ENCODE measurements at regions not wholly inside any gene's neighbourhood (a gene's known extent, or its start where the extent isn't known, plus 50 kb on each side); places are given as distances from the start of the nearest gene placed in this dataset.

- H3K27me3 ChIP-seq (ENCODE audit: insufficient read depth, low read length): no peaks in the 10 kb centered on the region
- H2BK12ac ChIP-seq (ENCODE audit: insufficient read length, low read depth, low read length): no peak overlapping the region
- no peak overlapping the region for H3T11ph ChIP-seq (ENCODE audit: low read length)
- H3K14ac ChIP-seq (ENCODE audit: insufficient read depth, low read length): no peak overlapping the region
- peak overlapping the region; percentile 1 to 93 (median 33); a peak in 4 of 7 replicates for H3K27ac Mint-ChIP-seq
- H4K20me1 ChIP-seq (ENCODE audit: control insufficient read depth, insufficient read depth, insufficient read length): no peaks in the 10 kb centered on the region
- TF ChIP-seq, protein P1, sequence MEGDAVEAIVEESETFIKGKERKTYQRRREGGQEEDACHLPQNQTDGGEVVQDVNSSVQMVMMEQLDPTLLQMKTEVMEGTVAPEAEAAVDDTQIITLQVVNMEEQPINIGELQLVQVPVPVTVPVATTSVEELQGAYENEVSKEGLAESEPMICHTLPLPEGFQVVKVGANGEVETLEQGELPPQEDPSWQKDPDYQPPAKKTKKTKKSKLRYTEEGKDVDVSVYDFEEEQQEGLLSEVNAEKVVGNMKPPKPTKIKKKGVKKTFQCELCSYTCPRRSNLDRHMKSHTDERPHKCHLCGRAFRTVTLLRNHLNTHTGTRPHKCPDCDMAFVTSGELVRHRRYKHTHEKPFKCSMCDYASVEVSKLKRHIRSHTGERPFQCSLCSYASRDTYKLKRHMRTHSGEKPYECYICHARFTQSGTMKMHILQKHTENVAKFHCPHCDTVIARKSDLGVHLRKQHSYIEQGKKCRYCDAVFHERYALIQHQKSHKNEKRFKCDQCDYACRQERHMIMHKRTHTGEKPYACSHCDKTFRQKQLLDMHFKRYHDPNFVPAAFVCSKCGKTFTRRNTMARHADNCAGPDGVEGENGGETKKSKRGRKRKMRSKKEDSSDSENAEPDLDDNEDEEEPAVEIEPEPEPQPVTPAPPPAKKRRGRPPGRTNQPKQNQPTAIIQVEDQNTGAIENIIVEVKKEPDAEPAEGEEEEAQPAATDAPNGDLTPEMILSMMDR (conservative IDR thresholded peaks at IDR 0.05): no peak
- H2BK120ac ChIP-seq (ENCODE audit: low read depth, low read length, poor library complexity, severe bottlenecking): no peak overlapping the region
- no peak overlapping the region for H3K9ac ChIP-seq (ENCODE audit: extremely low read depth, insufficient read length, low read length)
- no peak overlapping the region for H2AK5ac ChIP-seq (ENCODE audit: insufficient read length, low read length)
- H4K5ac ChIP-seq (ENCODE audit: insufficient read length, low read depth, low read length): no peak overlapping the region
- H3K4ac ChIP-seq (ENCODE audit: low read depth, low read length): no peak overlapping the region
- no peaks in the 10 kb centered on the region for H3K23me2 ChIP-seq (ENCODE audit: insufficient read length, low read depth, low read length, poor library complexity, severe bottlenecking)
- no peak overlapping the region for H3K27ac ChIP-seq (ENCODE audit: insufficient read length, low read depth, low read length)
- no peak overlapping the region for H2BK5ac ChIP-seq (ENCODE audit: insufficient read length, low read length)
- H3K79me1 ChIP-seq (ENCODE audit: insufficient read depth, low read depth, low read length, poor library complexity, severe bottlenecking): no peaks in the 10 kb centered on the region
- no peak overlapping the region for H3K4me2 ChIP-seq (ENCODE audit: insufficient read depth, insufficient read length, low read length)
- H3K9me3 Mint-ChIP-seq: no peaks in the 10 kb centered on the region; a peak in 1 of 5 replicates
- no peaks in the 10 kb centered on the region for H3K9me3 ChIP-seq (ENCODE audit: control insufficient read depth, low read depth, low read length)
- no peak overlapping the region for H3K4me3 Mint-ChIP-seq
- H3K23ac ChIP-seq (ENCODE audit: insufficient read length, low read depth, low read length): no peak overlapping the region
- H3K79me2 ChIP-seq (ENCODE audit: insufficient read depth, low read length): no peaks in the 10 kb centered on the region
- no peak overlapping the region for H2BK20ac ChIP-seq (ENCODE audit: low read depth, low read length, poor library complexity, severe bottlenecking)
- no peak overlapping the region for H4K91ac ChIP-seq (ENCODE audit: insufficient read length, low read depth, low read length)
- H3K27me3 Mint-ChIP-seq (ENCODE audit: low read depth): no peaks in the 10 kb centered on the region
- peaks cover 63 to 72% of the 10 kb centered on the region in 2 experiments for H3K4me1 Mint-ChIP-seq
- H3K36me3 Mint-ChIP-seq (ENCODE audit: insufficient read depth in 1 of 3, low read depth in 3 of 3): peaks cover 0 to 5% (median 0%) of the 10 kb centered on the region in 3 experiments; a peak in 4 of 7 replicates
- H2BK15ac ChIP-seq (ENCODE audit: low read depth, low read length): no peak overlapping the region
- no CpG with 5 or more reads among the region's 3 CpGs for WGBS (ENCODE audit: extremely low coverage, insufficient read length, low lambda C conversion rate)
- H3K18ac ChIP-seq (ENCODE audit: insufficient read length, low read depth, low read length): no peak overlapping the region
- DNase-seq: no peak
- no peak overlapping the region for H2AFZ ChIP-seq (ENCODE audit: low read length)
- peaks cover 15% of the 10 kb centered on the region; the same call in 1 of the 2 replicates for H3K4me1 ChIP-seq (ENCODE audit: insufficient read depth, low read length)
- H4K8ac ChIP-seq (replicated peaks; ENCODE audit: insufficient read length, low read depth, low read length): no peak overlapping the region
- no peak overlapping the region for H3K56ac ChIP-seq (ENCODE audit: insufficient read length, low read depth, low read length)
Measured at GRCh38 chr13:99723878-99724277, 222.6 kb downstream of the TM9SF2 start.

Data from H9 (cell line).